ENCODE measurements at regions not wholly inside any gene's neighbourhood (a gene's known extent, or its start where the extent isn't known, plus 50 kb on each side); places are given as distances from the start of the nearest gene placed in this dataset.

- TF ChIP-seq HDGF (IDR thresholded peaks at IDR 0.05; ENCODE audit: borderline replicate concordance): no peak
- TF ChIP-seq ZNF384 (IDR thresholded peaks at IDR 0.05): no peak
Measured at GRCh38 chr7:4479367-4480039, 202.6 kb upstream of the FOXK1 start.

All from HEK293T (cell line).